WTC11 (cell line): ENCODE measurements at regions not wholly inside any gene's neighbourhood (a gene's known extent, or its start where the extent isn't known, plus 50 kb on each side); places are given as distances from the start of the nearest gene placed in this dataset.

Experiments used
- ELF4 ChIP-seq: sonication (generic); formaldehyde crosslinking; IDR thresholded peaks from 2 replicates; pipeline ENCODE4 v1.8.1; 2022; ENCODE audit warnings: low read depth, mild to moderate bottlenecking, moderate library complexity, missing genetic modification reagents
- MAX ChIP-seq: sonication (generic); formaldehyde crosslinking; IDR thresholded peaks from 2 replicates; pipeline ENCODE4 v1.8.0; 2022; ENCODE audit warnings: mild to moderate bottlenecking, missing genetic modification reagents

- TF ChIP-seq MAX (no peak), ELF4 (CRISPR knock-in tag) (no peak)
Measured at GRCh38 chr7:108839076-108839475, 269.4 kb downstream of the DNAJB9 start.
